SK-N-SH treated with all-trans-retinoic acid at 6 μM for 48 hours (cell line): ENCODE measurements at regions not wholly inside any gene's neighbourhood (a gene's known extent, or its start where the extent isn't known, plus 50 kb on each side); places are given as distances from the start of the nearest gene placed in this dataset.

Experiments
- ARNTL ChIP-seq: fragments of 450-650 bp; formaldehyde crosslinking; IDR thresholded peaks from 2 replicates; pipeline ENCODE4 v1.5.0; 2020; ENCODE audit warnings: low read depth, mild to moderate bottlenecking, moderate library complexity, borderline replicate concordance
- RARB ChIP-seq: fragments of 250-450 bp; sonication (Bioruptor Pico); IDR thresholded peaks from 2 replicates; pipeline ENCODE4 v1.8.0; 2021; ENCODE audit warnings: mild to moderate bottlenecking, moderate library complexity
- ZNF70 ChIP-seq: fragments of 450-650 bp; formaldehyde crosslinking; IDR thresholded peaks from 2 replicates; pipeline ENCODE4 v1.5.0; 2020; ENCODE audit warnings: mild to moderate bottlenecking, moderate library complexity

- TF ChIP-seq RARB (CRISPR knock-in tag) (no peak), ZNF70 (CRISPR knock-in tag) (no peak), ARNTL (no peak)
Measured at GRCh38 chr5:131042021-131042789, 122.9 kb downstream of the HINT1 start.
